HG02981 (cell line): ENCODE measurements at regions not wholly inside any gene's neighbourhood (a gene's known extent, or its start where the extent isn't known, plus 50 kb on each side); places are given as distances from the start of the nearest gene placed in this dataset.
A peak's percentile ranks its signal among the peaks of the same experiment; 100 is the strongest.
"Not testable (repeated sequence)": the region's sequence is repeated elsewhere in the genome, so short reads cannot be mapped to it uniquely, and the experiment has no call there.

Source experiments
- ATAC-seq: cut with Tn5 transposase; IDR thresholded peaks from one replicate; pipeline ENCODE4 v1.9.1; 2021; ENCODE audit warnings: mild to moderate bottlenecking, moderate library complexity; ENCODE audit not compliant: unreplicated experiment

- peak; percentile 91 for ATAC-seq
Observed at GRCh38 chr2:40680547-40680946, 228.7 kb upstream of the SLC8A1 start.

DNA sequence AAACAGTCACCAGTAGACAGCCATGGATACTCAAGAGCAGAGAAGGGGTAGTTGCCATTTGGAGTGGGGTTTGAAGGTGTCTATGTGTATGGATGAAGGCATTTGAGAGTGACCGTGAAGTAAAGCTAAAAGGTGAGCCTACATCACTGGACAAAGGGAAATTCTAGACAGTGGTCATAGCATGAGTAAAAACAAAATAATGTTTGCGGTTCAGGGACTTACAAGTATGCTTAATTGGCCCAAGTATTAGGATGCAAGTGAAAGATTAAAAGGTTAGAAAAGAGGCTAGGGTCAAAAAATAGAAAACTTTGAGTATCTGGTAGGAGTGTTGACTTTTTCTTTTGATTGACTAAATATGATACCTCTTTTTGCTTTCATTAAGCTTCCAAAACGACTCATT lies 238.1 kb upstream of the SLC8A1 start:
- no peak for ATAC-seq

GRCh38 chr2:40690525-40690924 lies 238.6 kb upstream of the SLC8A1 start:
- ATAC-seq, result no peak

DNA sequence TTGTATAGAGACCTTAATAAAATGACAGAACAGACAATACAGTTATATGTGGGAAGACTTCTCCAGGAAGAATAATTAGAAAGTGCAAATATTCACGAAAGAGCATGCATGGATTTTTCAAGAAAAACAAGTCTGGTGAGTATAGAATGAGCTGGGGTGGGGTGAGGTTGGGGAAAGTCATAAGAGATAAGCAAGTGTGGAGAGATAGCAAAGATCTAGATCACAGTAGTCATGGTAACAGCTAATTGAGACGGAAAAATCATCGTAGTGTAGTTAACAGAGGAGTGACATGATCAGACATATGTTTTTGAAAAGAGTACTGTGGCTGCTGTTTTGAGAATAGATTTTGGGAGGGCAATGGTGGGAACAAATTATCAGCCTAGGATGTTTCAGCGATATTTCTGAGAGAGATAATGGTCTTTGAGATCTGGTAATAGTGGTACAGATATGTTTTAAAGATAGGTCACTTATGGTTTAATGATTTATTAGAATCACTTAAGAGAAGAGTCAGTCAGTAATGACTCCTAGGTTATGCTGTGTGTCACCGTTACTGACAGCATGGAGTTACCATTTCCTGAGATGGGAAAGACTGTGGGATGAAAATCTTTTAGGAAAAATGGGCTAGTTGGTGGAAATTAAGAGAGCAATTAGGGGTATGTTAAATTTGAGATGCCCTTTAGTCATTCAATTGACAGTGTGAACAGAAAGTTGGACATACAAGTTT lies 248.5 kb upstream of the SLC8A1 start:
- ATAC-seq, result no peak

- not testable (repeated sequence) for ATAC-seq
Observed at GRCh38 chr2:40712197-40712894, 260.5 kb upstream of the SLC8A1 start.

GRCh38 chr2:40716879-40717278 lies 265.0 kb upstream of the SLC8A1 start:
- no peak for ATAC-seq

GRCh38 chr2:40719414-40719813 lies 267.5 kb upstream of the SLC8A1 start:
- ATAC-seq, result no peak

DNA sequence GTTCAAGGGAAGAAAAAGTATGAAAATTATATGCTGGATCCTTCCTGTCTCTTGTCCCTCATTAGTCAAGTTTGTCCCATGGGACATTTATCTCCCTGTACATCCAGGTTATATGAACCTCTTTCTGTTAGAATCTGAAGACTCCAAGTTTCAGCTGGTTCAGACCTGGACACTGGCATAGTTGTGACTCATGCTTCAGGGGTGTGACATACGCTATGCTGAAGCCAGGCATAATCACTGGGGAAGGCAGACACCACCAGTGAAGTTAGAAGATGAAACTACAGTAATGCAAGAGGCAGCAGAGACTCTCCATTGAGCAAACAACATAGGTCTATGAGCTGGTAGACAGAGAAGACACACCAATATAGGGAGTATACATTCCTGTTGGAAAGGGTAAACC lies 269.7 kb upstream of the SLC8A1 start:
- no peak for ATAC-seq

- ATAC-seq, result no peak
Observed at GRCh38 chr2:40723194-40723593, 271.3 kb upstream of the SLC8A1 start.

- ATAC-seq, result no peak
Observed at GRCh38 chr2:40725040-40725439, 273.1 kb upstream of the SLC8A1 start.

GRCh38 chr2:40725950-40726349 lies 274.1 kb upstream of the SLC8A1 start:
- ATAC-seq, result no peak

DNA sequence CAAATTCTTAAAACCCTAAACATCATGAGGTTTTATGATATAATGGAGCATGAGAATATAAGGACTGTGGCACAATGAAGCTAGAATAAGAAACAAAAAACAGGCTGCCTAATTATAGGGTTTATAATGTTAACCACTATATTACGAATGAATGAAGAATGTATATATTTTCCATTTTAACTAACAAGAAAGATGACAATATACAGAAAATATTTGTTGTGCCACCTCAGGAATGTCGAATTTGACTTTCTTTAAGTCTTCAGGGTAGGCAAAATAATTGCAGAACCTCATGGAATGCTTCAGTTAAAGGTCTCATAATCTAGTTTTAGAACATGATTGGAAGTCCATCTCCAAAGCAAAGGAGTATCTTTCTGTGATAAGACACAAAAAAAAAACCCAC lies 282.9 kb upstream of the SLC8A1 start:
- no peak for ATAC-seq

DNA sequence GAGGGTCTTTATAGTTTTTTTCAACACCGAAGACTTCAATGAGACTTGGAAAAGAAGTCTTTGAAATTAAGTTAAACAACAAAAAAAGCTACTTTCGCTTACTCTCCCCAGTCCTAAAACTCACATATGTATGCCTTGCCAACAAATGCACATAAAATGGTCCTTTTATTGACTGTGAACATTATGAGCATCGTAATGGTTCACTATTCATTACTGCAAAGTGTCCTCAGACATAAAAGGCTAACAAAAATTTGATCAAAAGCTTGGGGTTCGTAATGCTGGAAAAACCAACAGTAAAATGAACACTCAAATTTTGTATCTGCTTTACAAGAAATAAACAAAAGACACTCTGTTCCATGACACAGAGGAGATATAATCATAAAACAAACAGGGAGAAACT lies 285.3 kb upstream of the SLC8A1 start:
- ATAC-seq, result no peak

GRCh38 chr2:40740419-40740818 lies 288.5 kb upstream of the SLC8A1 start:
- no peak for ATAC-seq

GRCh38 chr2:40741532-40741931 lies 289.6 kb upstream of the SLC8A1 start:
- no peak for ATAC-seq

DNA sequence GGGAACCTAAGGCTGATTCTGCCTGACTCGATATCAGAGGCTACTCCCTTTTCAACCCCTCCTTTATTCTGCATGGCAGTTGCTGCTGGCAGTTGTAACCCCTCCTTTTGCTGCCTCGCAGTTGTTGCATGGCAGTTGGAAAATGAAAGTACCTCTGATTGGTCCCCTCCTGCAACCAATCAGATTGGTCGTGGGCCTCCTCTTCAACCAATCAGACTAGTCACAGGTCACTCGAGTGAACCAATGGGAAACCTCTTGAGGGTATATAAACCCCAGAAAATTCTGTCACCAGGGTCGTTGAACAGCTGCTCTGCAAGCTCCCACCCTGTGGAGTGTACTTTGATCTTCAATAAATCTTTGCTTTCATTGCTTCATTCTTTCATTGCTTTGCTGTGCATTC lies 294.3 kb upstream of the SLC8A1 start:
- no peak for ATAC-seq

- no peak for ATAC-seq
Observed at GRCh38 chr2:40751981-40752380, 300.1 kb upstream of the SLC8A1 start.

- ATAC-seq, result no peak
Observed at GRCh38 chr2:40752796-40753195, 300.9 kb upstream of the SLC8A1 start.

DNA sequence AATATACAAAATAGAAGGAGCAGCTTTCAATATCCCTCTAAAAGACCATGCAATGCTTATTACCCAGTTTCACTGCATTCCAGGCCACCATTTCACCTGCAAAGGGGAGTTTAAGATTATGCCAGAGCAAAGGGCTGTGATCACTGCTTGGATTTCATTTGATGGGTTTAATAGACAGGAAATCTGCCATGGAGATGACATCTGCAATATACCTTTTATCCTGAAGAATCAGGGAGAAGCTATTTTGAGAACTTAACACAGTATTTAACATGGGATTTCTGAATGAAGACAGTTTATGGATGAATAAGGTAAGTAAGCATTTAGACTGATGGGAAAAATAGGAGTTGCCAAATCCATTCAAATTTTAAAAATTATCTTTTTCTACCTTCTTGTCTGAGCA lies 303.0 kb upstream of the SLC8A1 start:
- ATAC-seq, result no peak

- no peak for ATAC-seq
Observed at GRCh38 chr2:40758401-40759155, 306.7 kb upstream of the SLC8A1 start.

DNA sequence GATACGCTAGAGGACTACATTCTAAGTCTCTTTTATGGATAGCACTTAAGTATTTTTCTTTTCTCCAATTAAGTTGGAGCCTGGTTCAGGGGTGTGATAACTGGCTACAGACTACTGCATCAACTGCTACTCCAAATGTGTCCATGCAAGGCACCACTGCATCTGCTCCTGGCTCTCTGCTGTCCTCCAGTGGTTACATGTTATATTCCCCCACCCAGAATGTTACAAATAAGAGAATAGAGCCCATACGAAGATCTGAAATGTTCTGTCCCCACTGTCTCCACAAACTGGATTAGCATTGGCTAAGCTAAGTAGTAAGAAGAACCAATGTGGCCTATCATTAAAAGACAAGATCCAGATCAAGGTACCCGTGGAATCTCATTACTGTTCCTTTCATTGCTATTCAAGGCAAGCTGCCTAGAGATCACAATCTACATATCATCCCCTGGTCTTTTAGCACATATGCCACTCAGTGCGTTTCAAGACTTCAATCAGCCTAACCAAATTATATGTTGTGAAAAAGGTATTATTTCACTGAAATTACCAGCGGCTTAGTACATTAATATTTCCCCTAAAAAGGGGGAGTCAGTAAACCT lies 308.3 kb upstream of the SLC8A1 start:
- ATAC-seq, result no peak

DNA sequence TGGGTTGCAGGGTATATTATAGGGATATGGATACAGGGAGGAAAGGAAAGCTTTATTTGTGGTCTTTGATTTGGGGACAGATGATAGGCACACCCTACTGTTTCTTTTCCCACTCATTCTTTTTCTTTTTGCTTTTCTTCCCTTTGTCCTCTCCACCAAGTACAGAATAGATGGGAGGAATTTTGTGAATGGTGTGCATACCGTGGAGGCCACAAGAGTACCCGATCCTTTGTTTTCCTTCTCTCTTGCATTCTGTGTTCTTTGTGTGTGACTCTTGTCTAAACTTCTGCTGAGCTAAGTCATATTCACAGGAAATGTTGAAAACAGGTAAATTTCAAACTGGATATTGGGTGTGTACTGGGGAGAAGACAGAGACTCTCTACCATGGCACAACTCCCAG lies 321.4 kb upstream of the SLC8A1 start:
- ATAC-seq, result no peak
